ENCODE measurements at regions not wholly inside any gene's neighbourhood (a gene's known extent, or its start where the extent isn't known, plus 50 kb on each side); places are given as distances from the start of the nearest gene placed in this dataset.

GRCh38 chr2:18055290-18055689 is 176.8 kb downstream of the KCNS3 start:
- TF ChIP-seq, protein P1, sequence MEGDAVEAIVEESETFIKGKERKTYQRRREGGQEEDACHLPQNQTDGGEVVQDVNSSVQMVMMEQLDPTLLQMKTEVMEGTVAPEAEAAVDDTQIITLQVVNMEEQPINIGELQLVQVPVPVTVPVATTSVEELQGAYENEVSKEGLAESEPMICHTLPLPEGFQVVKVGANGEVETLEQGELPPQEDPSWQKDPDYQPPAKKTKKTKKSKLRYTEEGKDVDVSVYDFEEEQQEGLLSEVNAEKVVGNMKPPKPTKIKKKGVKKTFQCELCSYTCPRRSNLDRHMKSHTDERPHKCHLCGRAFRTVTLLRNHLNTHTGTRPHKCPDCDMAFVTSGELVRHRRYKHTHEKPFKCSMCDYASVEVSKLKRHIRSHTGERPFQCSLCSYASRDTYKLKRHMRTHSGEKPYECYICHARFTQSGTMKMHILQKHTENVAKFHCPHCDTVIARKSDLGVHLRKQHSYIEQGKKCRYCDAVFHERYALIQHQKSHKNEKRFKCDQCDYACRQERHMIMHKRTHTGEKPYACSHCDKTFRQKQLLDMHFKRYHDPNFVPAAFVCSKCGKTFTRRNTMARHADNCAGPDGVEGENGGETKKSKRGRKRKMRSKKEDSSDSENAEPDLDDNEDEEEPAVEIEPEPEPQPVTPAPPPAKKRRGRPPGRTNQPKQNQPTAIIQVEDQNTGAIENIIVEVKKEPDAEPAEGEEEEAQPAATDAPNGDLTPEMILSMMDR (IDR thresholded peaks at IDR 0.05), result no peak
- TF ChIP-seq POLR2A (IDR thresholded peaks at IDR 0.05), result no peak

Data from suprapubic skin (tissue), 3 donors.